Muscle of leg (tissue), 3 donors: ENCODE measurements at regions not wholly inside any gene's neighbourhood (a gene's known extent, or its start where the extent isn't known, plus 50 kb on each side); places are given as distances from the start of the nearest gene placed in this dataset.
A peak's percentile ranks its signal among the peaks of the same experiment; 100 is the strongest.
"Not testable (repeated sequence)": the region's sequence is repeated elsewhere in the genome, so short reads cannot be mapped to it uniquely, and the experiment has no call there.

Source experiments
- DNase-seq: peaks from one replicate; pipeline ENCODE4 v3.0.0; 2013
- H3K27ac ChIP-seq: one replicate; pipeline ENCODE4 v1.5.1; 2013; ENCODE audit warnings: mild to moderate bottlenecking, low read length, control low read depth
- H3K27me3 ChIP-seq: one replicate; pipeline ENCODE4 v1.6.1; 2013; ENCODE audit warnings: low read length; ENCODE audit not compliant: control insufficient read depth, insufficient read depth
- H3K36me3 ChIP-seq: one replicate; pipeline ENCODE4 v1.6.1; 2013; ENCODE audit warnings: low read length; ENCODE audit not compliant: control insufficient read depth, insufficient read depth
- H3K4me1 ChIP-seq: one replicate; pipeline ENCODE4 v1.6.1; 2013; ENCODE audit warnings: low read length; ENCODE audit not compliant: control insufficient read depth, insufficient read depth
- H3K4me3 ChIP-seq: one replicate; pipeline ENCODE4 v1.5.1; 2013; ENCODE audit warnings: low read length, control low read depth
- H3K9me3 ChIP-seq: replicated peaks from 2 replicates; pipeline ENCODE4 v1.6.1; 2013; ENCODE audit warnings: low read depth, low read length; ENCODE audit not compliant: control insufficient read depth
- WGBS: methylation state at CpG from one replicate; pipeline ENCODE4 v1.1.5; 2013; ENCODE audit warnings: missing lambda C conversion rate; ENCODE audit not compliant: insufficient coverage; 5-methylcytosine and 5-hydroxymethylcytosine counted together

GRCh38 chr6:8875986-8876385 lies 440.6 kb upstream of the SLC35B3 start:
- 60% methylated on average over 4 of the region's 4 CpGs for WGBS

GRCh38 chr6:8872589-8872988 lies 437.2 kb upstream of the SLC35B3 start:
- no peaks in the 10 kb centered on the region for H3K36me3 ChIP-seq
- 49% methylated on average over 2 of the region's 3 CpGs for WGBS
- no peaks in the 10 kb centered on the region for H3K4me1 ChIP-seq
- H3K9me3 ChIP-seq: no peaks in the 10 kb centered on the region
- no peak overlapping the region for H3K4me3 ChIP-seq
- H3K27me3 ChIP-seq: no peaks in the 10 kb centered on the region
- no peak overlapping the region for H3K27ac ChIP-seq
- DNase-seq: no peak

More at GRCh38 chr6:8875986-8876385, 440.6 kb upstream of the SLC35B3 start:
- no peaks in the 10 kb centered on the region for H3K9me3 ChIP-seq
- no peaks in the 10 kb centered on the region for H3K27me3 ChIP-seq
- H3K4me3 ChIP-seq: no peak overlapping the region
- no peaks in the 10 kb centered on the region for H3K4me1 ChIP-seq
- no peak for DNase-seq
- H3K27ac ChIP-seq: no peak overlapping the region
- H3K36me3 ChIP-seq: no peaks in the 10 kb centered on the region

GRCh38 chr6:8865451-8865850 lies 430.1 kb upstream of the SLC35B3 start:
- Histone ChIP-seq H3K4me1 (no peaks in the 10 kb centered on the region), H3K4me3 (no peak overlapping the region), H3K36me3 (no peaks in the 10 kb centered on the region), H3K27me3 (no peaks in the 10 kb centered on the region), H3K27ac (no peak overlapping the region), H3K9me3 (no peaks in the 10 kb centered on the region)
- DNase-seq: no peak
- no CpG with 5 or more reads among the region's 3 CpGs for WGBS

- DNase-seq: no peak
- Histone ChIP-seq H3K4me3 (no peak overlapping the region), H3K27ac (no peak overlapping the region), H3K36me3 (no peaks in the 10 kb centered on the region), H3K27me3 (no peaks in the 10 kb centered on the region), H3K4me1 (peaks cover 3% of the 10 kb centered on the region), H3K9me3 (no peaks in the 10 kb centered on the region)
These were observed 425.3 kb upstream of the SLC35B3 start for GRCh38 chr6:8860671-8861070.

GRCh38 chr6:8859501-8859900 lies 424.2 kb upstream of the SLC35B3 start:
- Histone ChIP-seq H3K27ac (no peak overlapping the region), H3K36me3 (no peaks in the 10 kb centered on the region), H3K9me3 (no peaks in the 10 kb centered on the region), H3K27me3 (no peaks in the 10 kb centered on the region), H3K4me1 (peaks cover 3% of the 10 kb centered on the region), H3K4me3 (no peak overlapping the region)
- DNase-seq: no peak
- WGBS: no CpG with 5 or more reads among the region's 3 CpGs

GRCh38 chr6:8858854-8859331 lies 423.5 kb upstream of the SLC35B3 start:
- no peak overlapping the region for H3K4me3 ChIP-seq
- H3K27me3 ChIP-seq: no peaks in the 10 kb centered on the region
- no peaks in the 10 kb centered on the region for H3K36me3 ChIP-seq
- no CpG with 5 or more reads among the region's 4 CpGs for WGBS
- no peaks in the 10 kb centered on the region for H3K9me3 ChIP-seq
- peaks cover 3% of the 10 kb centered on the region for H3K4me1 ChIP-seq
- no peak for DNase-seq
- no peak overlapping the region for H3K27ac ChIP-seq

GRCh38 chr6:8857160-8857559 lies 421.8 kb upstream of the SLC35B3 start:
- no peaks in the 10 kb centered on the region for H3K27me3 ChIP-seq
- H3K36me3 ChIP-seq: no peaks in the 10 kb centered on the region
- no peak overlapping the region for H3K4me3 ChIP-seq
- WGBS: no CpG with 5 or more reads among the region's 2 CpGs
- peaks cover 3% of the 10 kb centered on the region for H3K4me1 ChIP-seq
- peak; percentile 23 for DNase-seq
- H3K9me3 ChIP-seq: no peaks in the 10 kb centered on the region
- no peak overlapping the region for H3K27ac ChIP-seq

GRCh38 chr6:8855411-8855810 lies 420.1 kb upstream of the SLC35B3 start:
- no peaks in the 10 kb centered on the region for H3K9me3 ChIP-seq
- H3K4me1 ChIP-seq: peaks cover 3% of the 10 kb centered on the region
- H3K27me3 ChIP-seq: no peaks in the 10 kb centered on the region
- no peak for DNase-seq
- H3K4me3 ChIP-seq: no peak overlapping the region
- H3K27ac ChIP-seq: no peak overlapping the region
- no peaks in the 10 kb centered on the region for H3K36me3 ChIP-seq
- 75% methylated on average over 3 of the region's 4 CpGs for WGBS

GRCh38 chr6:8852332-8852731 lies 417.0 kb upstream of the SLC35B3 start:
- H3K4me3 ChIP-seq: no peak overlapping the region
- H3K27me3 ChIP-seq: no peaks in the 10 kb centered on the region
- no peaks in the 10 kb centered on the region for H3K4me1 ChIP-seq
- H3K36me3 ChIP-seq: no peaks in the 10 kb centered on the region
- no peak for DNase-seq
- no peaks in the 10 kb centered on the region for H3K9me3 ChIP-seq
- no peak overlapping the region for H3K27ac ChIP-seq
- 0% methylated on average over 1 of the region's 3 CpGs for WGBS

- 76% methylated on average over 3 of the region's 6 CpGs for WGBS
- not testable (repeated sequence) for H3K4me3 ChIP-seq
These were observed 411.3 kb upstream of the SLC35B3 start for GRCh38 chr6:8846680-8847079.

GRCh38 chr6:8845690-8846089 lies 410.3 kb upstream of the SLC35B3 start:
- Histone ChIP-seq H3K36me3 (no peaks in the 10 kb centered on the region), H3K4me1 (no peaks in the 10 kb centered on the region), H3K4me3 (no peak overlapping the region), H3K9me3 (no peaks in the 10 kb centered on the region), H3K27me3 (no peaks in the 10 kb centered on the region), H3K27ac (no peak overlapping the region)
- WGBS: no CpG with 5 or more reads among the region's 5 CpGs
- peak; percentile 8 for DNase-seq

More at GRCh38 chr6:8846680-8847079, 411.3 kb upstream of the SLC35B3 start:
- not testable (repeated sequence) for DNase-seq, H3K4me1 ChIP-seq, H3K9me3 ChIP-seq, H3K27me3 ChIP-seq, H3K36me3 ChIP-seq, H3K27ac ChIP-seq
